ENCODE measurements at regions not wholly inside any gene's neighbourhood (a gene's known extent, or its start where the extent isn't known, plus 50 kb on each side); places are given as distances from the start of the nearest gene placed in this dataset.

GRCh38 chr15:95559875-95560394, 770.6 kb upstream of the NR2F2 start:
- DNase-seq = no peak

GRCh38 chr15:95561463-95561862, 769.0 kb upstream of the NR2F2 start:
- DNase-seq = no peak

GRCh38 chr15:95563634-95564033, 766.9 kb upstream of the NR2F2 start:
- DNase-seq = no peak

GRCh38 chr15:95565016-95565600, 765.4 kb upstream of the NR2F2 start:
- DNase-seq = no peak

- peak; percentile 59 for DNase-seq
These were observed 764.8 kb upstream of the NR2F2 start for GRCh38 chr15:95565690-95566089.

- DNase-seq = no peak
These were observed 762.8 kb upstream of the NR2F2 start for GRCh38 chr15:95567686-95568085.

- no peak for DNase-seq
These were observed 756.4 kb upstream of the NR2F2 start for GRCh38 chr15:95574053-95574452.

GRCh38 chr15:95577927-95578326, 752.6 kb upstream of the NR2F2 start:
- DNase-seq = peak; percentile 75

- DNase-seq = no peak
These were observed 750.4 kb upstream of the NR2F2 start for GRCh38 chr15:95580121-95580520.

- no peak for DNase-seq
These were observed 748.9 kb upstream of the NR2F2 start for GRCh38 chr15:95581595-95581994.

- no peak for DNase-seq
These were observed 746.4 kb upstream of the NR2F2 start for GRCh38 chr15:95584088-95584487.

- DNase-seq = no peak
These were observed 742.4 kb upstream of the NR2F2 start for GRCh38 chr15:95588056-95588455.

- DNase-seq = no peak
These were observed 739.9 kb upstream of the NR2F2 start for GRCh38 chr15:95590533-95591044.

- no peak for DNase-seq
These were observed 739.2 kb upstream of the NR2F2 start for GRCh38 chr15:95591270-95591669.

- DNase-seq = no peak
These were observed 738.6 kb upstream of the NR2F2 start for GRCh38 chr15:95591886-95592285.

- no peak for DNase-seq
These were observed 736.0 kb upstream of the NR2F2 start for GRCh38 chr15:95594496-95594895.

- peak; percentile 52 for DNase-seq
These were observed 734.7 kb upstream of the NR2F2 start for GRCh38 chr15:95595759-95596158.

GRCh38 chr15:95596496-95596895, 734.0 kb upstream of the NR2F2 start:
- DNase-seq = no peak

GRCh38 chr15:95598251-95598855, 732.1 kb upstream of the NR2F2 start:
- DNase-seq = no peak

GRCh38 chr15:95600367-95600766, 730.1 kb upstream of the NR2F2 start:
- no peak for DNase-seq

- DNase-seq = no peak
These were observed 729.6 kb upstream of the NR2F2 start for GRCh38 chr15:95600884-95601283.

- DNase-seq = no peak
These were observed 729.0 kb upstream of the NR2F2 start for GRCh38 chr15:95601525-95601924.

- DNase-seq = peak; percentile 56
These were observed 726.7 kb upstream of the NR2F2 start for GRCh38 chr15:95603802-95604201.

- peak; percentile 68 for DNase-seq
These were observed 725.9 kb upstream of the NR2F2 start for GRCh38 chr15:95604634-95605036.

All from renal pelvis (tissue), 1 donor.